Vagina (tissue), 2 donors: ENCODE measurements at regions not wholly inside any gene's neighbourhood (a gene's known extent, or its start where the extent isn't known, plus 50 kb on each side); places are given as distances from the start of the nearest gene placed in this dataset.

ENCODE experiments used
- DNase-seq, 2 donors: peaks; one replicate each; pipeline ENCODE4 v3.0.0-alpha.2; 2017; ENCODE audit errors: extremely low spot score in 2 of 2
- H3K27ac ChIP-seq: fragments of 200-600 bp; sonication (generic); one replicate; pipeline ENCODE4 v1.5.1; 2019
- H3K27me3 ChIP-seq: fragments of 200-600 bp; sonication (generic); one replicate; pipeline ENCODE4 v1.5.1; 2019
- H3K36me3 ChIP-seq, 2 donors: fragments of 200-600 bp; sonication (generic); one replicate each; pipeline ENCODE4 v1.5.1; 2017 to 2019
- H3K4me1 ChIP-seq: fragments of 200-600 bp; sonication (generic); one replicate; pipeline ENCODE4 v1.5.1; 2019
- H3K4me3 ChIP-seq, 2 donors: fragments of 200-600 bp; sonication (generic); 1 replicate in 1 of 2; 2 replicates in 1 of 2; pipeline ENCODE4 v1.5.1; 2016 to 2019
- H3K9me3 ChIP-seq: fragments of 200-600 bp; sonication (generic); one replicate; pipeline ENCODE4 v1.5.1; 2019
- CTCF ChIP-seq, 3 experiments: fragments of 450-650 bp in 2 of 3; fragments of 200-600 bp in 1 of 3; sonication (generic) in 1 of 3; IDR thresholded peaks; one replicate each; pipeline ENCODE4 v1.5.1; 2017 to 2019; ENCODE audit warnings: antibody characterized with exemption in 3 of 3, mild to moderate bottlenecking in 2 of 3, moderate library complexity in 2 of 3
- POLR2A ChIP-seq, 2 donors: fragments of 450-650 bp; IDR thresholded peaks; one replicate each; pipeline ENCODE4 v1.6.1; 2017; ENCODE audit warnings: antibody characterized with exemption in 2 of 2, mild to moderate bottlenecking in 2 of 2, moderate library complexity in 2 of 2
- POLR2AphosphoS5 ChIP-seq, 2 donors: sonication (generic); formaldehyde crosslinking; IDR thresholded peaks; one replicate each; pipeline ENCODE4 v1.9.0; 2017; ENCODE audit warnings: antibody characterized with exemption in 2 of 2, mild to moderate bottlenecking in 2 of 2, low read depth in 1 of 2; ENCODE audit not compliant: insufficient read depth in 1 of 2
- intact Hi-C: fragments of 100-400 bp; cut with DNase I; formaldehyde crosslinking; loops from one replicate; pipeline ENCODE4 v1.15.1; 2023

GRCh38 chr12:93226361-93226760 lies 151.4 kb upstream of the NUDT4 start:
- intact Hi-C loops, result no loop called here
- DNase-seq, result no peak
- TF ChIP-seq CTCF (IDR thresholded peaks at IDR 0.05), result no peak
- TF ChIP-seq POLR2A (IDR thresholded peaks at IDR 0.05), result no peak
- no peak for TF ChIP-seq POLR2AphosphoS5 (IDR thresholded peaks at IDR 0.05; ENCODE audit: insufficient read depth in 1 of 2, low read depth in 1 of 2)
- H3K27ac ChIP-seq, result no peak overlapping the region
- H3K27me3 ChIP-seq, result no peaks in the 10 kb centered on the region
- no peaks in the 10 kb centered on the region for H3K9me3 ChIP-seq
- peaks cover 15% of the 10 kb centered on the region for H3K4me1 ChIP-seq
- no peak overlapping the region for H3K4me3 ChIP-seq
- H3K36me3 ChIP-seq, result no peaks in the 10 kb centered on the region

GRCh38 chr12:93229494-93230325 lies 148.0 kb upstream of the NUDT4 start:
- Histone ChIP-seq H3K36me3 (no peaks in the 10 kb centered on the region), H3K4me3 (no peak overlapping the region), H3K27me3 (no peaks in the 10 kb centered on the region), H3K4me1 (no peaks in the 10 kb centered on the region), H3K9me3 (no peaks in the 10 kb centered on the region), H3K27ac (no peak overlapping the region)
- intact Hi-C loops, result no loop called here
- TF ChIP-seq POLR2A (IDR thresholded peaks at IDR 0.05), result no peak
- no peak for TF ChIP-seq POLR2AphosphoS5 (IDR thresholded peaks at IDR 0.05; ENCODE audit: insufficient read depth in 1 of 2, low read depth in 1 of 2)
- no peak for TF ChIP-seq CTCF (IDR thresholded peaks at IDR 0.05)
- DNase-seq, result no peak

GRCh38 chr12:93230326-93230720 lies 147.4 kb upstream of the NUDT4 start:
- Histone ChIP-seq H3K36me3 (no peaks in the 10 kb centered on the region), H3K27ac (no peak overlapping the region), H3K4me1 (no peaks in the 10 kb centered on the region), H3K9me3 (no peaks in the 10 kb centered on the region), H3K4me3 (no peak overlapping the region), H3K27me3 (no peaks in the 10 kb centered on the region)
- TF ChIP-seq CTCF (IDR thresholded peaks at IDR 0.05) (no peak), POLR2A (IDR thresholded peaks at IDR 0.05) (no peak), POLR2AphosphoS5 (IDR thresholded peaks at IDR 0.05; ENCODE audit: insufficient read depth in 1 of 2, low read depth in 1 of 2) (no peak)
- DNase-seq, result no peak
- intact Hi-C loops, result no loop called here

- intact Hi-C loops, result no loop called here
- Histone ChIP-seq H3K4me3 (no peak overlapping the region), H3K4me1 (no peaks in the 10 kb centered on the region), H3K27me3 (no peaks in the 10 kb centered on the region), H3K9me3 (no peaks in the 10 kb centered on the region), H3K27ac (no peak overlapping the region), H3K36me3 (no peaks in the 10 kb centered on the region)
- TF ChIP-seq POLR2A (IDR thresholded peaks at IDR 0.05) (no peak), CTCF (IDR thresholded peaks at IDR 0.05) (no peak)
- DNase-seq, result no peak
These were observed 145.8 kb upstream of the NUDT4 start for GRCh38 chr12:93231938-93232337.

GRCh38 chr12:93234641-93235040 lies 143.1 kb upstream of the NUDT4 start:
- H3K27me3 ChIP-seq, result no peaks in the 10 kb centered on the region
- H3K36me3 ChIP-seq, result no peaks in the 10 kb centered on the region
- DNase-seq, result no peak
- H3K4me1 ChIP-seq, result no peaks in the 10 kb centered on the region
- intact Hi-C loops, result no loop called here
- no peaks in the 10 kb centered on the region for H3K9me3 ChIP-seq
- TF ChIP-seq POLR2A (IDR thresholded peaks at IDR 0.05), result no peak
- no peak for TF ChIP-seq POLR2AphosphoS5 (IDR thresholded peaks at IDR 0.05; ENCODE audit: insufficient read depth in 1 of 2, low read depth in 1 of 2)
- no peak for TF ChIP-seq CTCF (IDR thresholded peaks at IDR 0.05)
- no peak overlapping the region for H3K4me3 ChIP-seq
- H3K27ac ChIP-seq, result no peak overlapping the region
